Spleen (tissue), 11 donors: ENCODE measurements at regions not wholly inside any gene's neighbourhood (a gene's known extent, or its start where the extent isn't known, plus 50 kb on each side); places are given as distances from the start of the nearest gene placed in this dataset.
"Not testable (repeated sequence)": the region's sequence is repeated elsewhere in the genome, so short reads cannot be mapped to it uniquely, and the experiment has no call there.

ENCODE experiments used
- DNase-seq: peaks from one replicate; pipeline ENCODE4 v3.0.0-alpha.2; 2020
- H3K27ac ChIP-seq, 8 donors: fragments of 200-600 bp; sonication (generic) in 7 of 8; 1 replicate in 4 of 8; 2 replicates in 4 of 8; pipeline versions ENCODE4 v1.5.0 to v1.8.0; 2016 to 2021; ENCODE audit warnings: inconsistent platforms in 4 of 8, mild to moderate bottlenecking in 4 of 8, moderate library complexity in 1 of 8
- H3K27me3 ChIP-seq, 7 donors: fragments of 200-600 bp; sonication (generic) in 6 of 7; replicated peaks in 1 of 7; 1 replicate in 4 of 7; 2 replicates in 3 of 7; pipeline versions ENCODE4 v1.5.0 to v1.8.0; 2016 to 2021; ENCODE audit warnings: inconsistent platforms in 3 of 7, mild to moderate bottlenecking in 1 of 7
- H3K36me3 ChIP-seq, 6 donors: fragments of 200-600 bp; sonication (generic) in 5 of 6; 1 replicate in 4 of 6; 2 replicates in 2 of 6; pipeline versions ENCODE4 v1.5.0 to v1.8.0; 2016 to 2021; ENCODE audit warnings: inconsistent platforms in 2 of 6
- H3K4me1 ChIP-seq, 6 donors: fragments of 200-600 bp; sonication (generic) in 5 of 6; 1 replicate in 3 of 6; 2 replicates in 3 of 6; pipeline versions ENCODE4 v1.5.0 to v1.8.0; 2016 to 2021; ENCODE audit warnings: inconsistent platforms in 3 of 6
- H3K4me3 ChIP-seq, 8 donors: fragments of 200-600 bp; sonication (generic) in 7 of 8; 1 replicate in 4 of 8; 2 replicates in 4 of 8; pipeline versions ENCODE4 v1.5.0 to v1.8.0; 2016 to 2021; ENCODE audit warnings: inconsistent platforms in 4 of 8, mild to moderate bottlenecking in 4 of 8, moderate library complexity in 2 of 8
- H3K9me3 ChIP-seq, 8 donors: fragments of 200-600 bp; sonication (generic) in 7 of 8; 1 replicate in 4 of 8; 2 replicates in 4 of 8; pipeline versions ENCODE4 v1.5.0 to v1.8.0; 2016 to 2021; ENCODE audit warnings: inconsistent platforms in 4 of 8
- POLR2A ChIP-seq, 3 donors: fragments of 450-650 bp; IDR thresholded peaks; one replicate each; pipeline ENCODE4 v1.5.1; 2017; ENCODE audit warnings: antibody characterized with exemption in 3 of 3, mild to moderate bottlenecking in 1 of 3
- POLR2AphosphoS5 ChIP-seq, 3 donors: sonication (generic); formaldehyde crosslinking; IDR thresholded peaks; one replicate each; pipeline ENCODE4 v1.5.1; 2017; ENCODE audit warnings: antibody characterized with exemption in 3 of 3
- WGBS, 5 donors: extraction: QIAGEN DNeasy Blood & Tissue Kit in 3 of 5; methylation state at CpG; one replicate each; pipeline versions ENCODE4 v1.1.5 to v1.1.7; 2013 to 2018; 5-methylcytosine and 5-hydroxymethylcytosine counted together
- intact Hi-C: fragments of 100-400 bp; cut with DNase I; formaldehyde crosslinking; loops from one replicate; pipeline ENCODE4 v1.15.0; 2023; ENCODE audit warnings: low total_unique reads
- TF ChIP-seq, protein P1 (sequence below), 11 experiments: fragments of 200-600 bp in 7 of 11; fragments of 450-650 bp in 4 of 11; sonication (generic) in 4 of 11; IDR thresholded peaks in 8 of 11; conservative IDR thresholded peaks in 3 of 11; 1 replicate in 7 of 11; 2 replicates in 4 of 11; pipeline versions ENCODE4 v1.4.0 to v1.8.0; 2016 to 2021; ENCODE audit warnings: antibody characterized with exemption in 11 of 11, inconsistent platforms in 4 of 11, mild to moderate bottlenecking in 1 of 11
- donor health status: healthy with polysubstance abuse.
- donor health status: DM: no; HTN: no; CAD: no; lungs with moderate emphysema.
- donor health status: DM: no; HTN: no; CAD: no.
- donor health status: Bipolar disorder and iron deficiency.
- donor health status: healthy.
- donor health status: DM: no; HTN: no; CAD: no.
- donor health status: DM: yes; HTN: yes; CAD: no.

DNA sequence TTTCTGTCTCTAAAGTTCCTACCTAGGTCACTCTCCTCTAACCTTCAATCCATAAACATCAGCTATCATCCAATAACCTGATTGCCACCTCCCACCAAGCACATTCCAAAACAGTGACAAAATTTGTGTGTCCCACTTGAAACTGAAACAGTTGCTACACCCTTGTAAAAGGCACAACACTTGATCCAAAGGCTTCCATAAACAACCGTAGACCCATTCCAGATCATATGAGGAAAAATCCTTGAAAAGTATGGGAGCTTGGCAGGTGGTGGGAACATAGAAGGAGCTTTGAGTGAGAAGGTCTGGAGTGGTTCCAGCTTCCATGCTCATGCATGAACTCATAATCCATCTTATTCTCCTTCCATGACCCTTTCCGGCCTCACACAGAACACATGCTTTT is 82.0 kb upstream of the ATP1A1 start:
- Histone ChIP-seq H3K9me3 (no peaks in the 10 kb centered on the region), H3K27me3 (no peaks in the 10 kb centered on the region), H3K27ac (no peak overlapping the region), H3K4me1 (no peaks in the 10 kb centered on the region), H3K36me3 (no peaks in the 10 kb centered on the region), H3K4me3 (no peak overlapping the region)
- DNase-seq: no peak
- WGBS, 5 donors: 88 to 97% (median 93%) methylated on average over 2 of the region's 2 CpGs
- intact Hi-C loops: no loop called here
- TF ChIP-seq POLR2AphosphoS5 (IDR thresholded peaks at IDR 0.05) (no peak), POLR2A (IDR thresholded peaks at IDR 0.05) (no peak)
- TF ChIP-seq, protein P1, sequence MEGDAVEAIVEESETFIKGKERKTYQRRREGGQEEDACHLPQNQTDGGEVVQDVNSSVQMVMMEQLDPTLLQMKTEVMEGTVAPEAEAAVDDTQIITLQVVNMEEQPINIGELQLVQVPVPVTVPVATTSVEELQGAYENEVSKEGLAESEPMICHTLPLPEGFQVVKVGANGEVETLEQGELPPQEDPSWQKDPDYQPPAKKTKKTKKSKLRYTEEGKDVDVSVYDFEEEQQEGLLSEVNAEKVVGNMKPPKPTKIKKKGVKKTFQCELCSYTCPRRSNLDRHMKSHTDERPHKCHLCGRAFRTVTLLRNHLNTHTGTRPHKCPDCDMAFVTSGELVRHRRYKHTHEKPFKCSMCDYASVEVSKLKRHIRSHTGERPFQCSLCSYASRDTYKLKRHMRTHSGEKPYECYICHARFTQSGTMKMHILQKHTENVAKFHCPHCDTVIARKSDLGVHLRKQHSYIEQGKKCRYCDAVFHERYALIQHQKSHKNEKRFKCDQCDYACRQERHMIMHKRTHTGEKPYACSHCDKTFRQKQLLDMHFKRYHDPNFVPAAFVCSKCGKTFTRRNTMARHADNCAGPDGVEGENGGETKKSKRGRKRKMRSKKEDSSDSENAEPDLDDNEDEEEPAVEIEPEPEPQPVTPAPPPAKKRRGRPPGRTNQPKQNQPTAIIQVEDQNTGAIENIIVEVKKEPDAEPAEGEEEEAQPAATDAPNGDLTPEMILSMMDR (IDR thresholded peaks at IDR 0.05 in 8 of 11, conservative IDR thresholded peaks at IDR 0.05 in 3 of 11): no peak

DNA sequence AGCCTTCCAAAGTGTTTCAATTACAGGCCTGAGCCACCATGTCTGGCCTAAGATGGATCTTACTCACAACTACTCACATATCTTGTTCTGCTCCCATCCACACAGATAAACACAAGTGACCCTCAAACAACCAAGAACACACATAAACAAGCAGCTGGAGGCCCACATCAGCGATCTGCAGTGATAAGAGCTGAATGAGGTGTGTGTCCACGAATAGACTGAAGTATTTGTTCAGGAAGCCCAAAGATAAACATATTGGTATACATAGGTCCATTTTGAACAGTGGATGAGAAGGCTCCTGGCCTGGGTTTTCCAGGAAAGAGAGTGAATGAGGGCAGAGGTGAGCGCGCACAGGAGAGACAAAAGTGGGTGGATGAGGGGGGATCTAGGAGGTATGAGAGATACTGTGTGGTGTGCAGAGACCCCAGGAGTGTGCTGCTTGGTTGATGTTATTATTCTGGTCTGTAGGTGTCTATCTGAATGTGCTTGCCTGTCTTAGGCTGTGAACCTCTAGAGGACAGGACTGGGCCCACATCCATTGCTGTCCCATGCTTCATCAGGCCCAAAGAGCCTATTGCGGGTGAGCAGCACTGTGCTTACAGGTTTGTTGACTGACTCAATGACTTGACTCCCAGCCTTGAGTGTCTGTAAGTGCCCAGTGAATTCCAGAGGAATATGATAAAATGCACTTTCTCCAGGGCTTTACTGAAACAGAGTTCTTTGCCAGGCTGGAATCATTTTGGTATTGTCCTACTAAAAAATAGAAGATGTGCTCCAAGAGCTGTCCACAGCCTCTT is 79.9 kb upstream of the ATP1A1 start:
- Histone ChIP-seq H3K4me1 (no peaks in the 10 kb centered on the region), H3K36me3 (no peaks in the 10 kb centered on the region), H3K4me3 (no peak overlapping the region), H3K9me3 (peaks cover 0 to 8% (median 3%) of the 10 kb centered on the region in 8 donors), H3K27ac (no peak overlapping the region), H3K27me3 (no peaks in the 10 kb centered on the region)
- no peak for TF ChIP-seq POLR2A (IDR thresholded peaks at IDR 0.05)
- TF ChIP-seq POLR2AphosphoS5 (IDR thresholded peaks at IDR 0.05): no peak
- TF ChIP-seq, protein P1 (IDR thresholded peaks at IDR 0.05 in 8 of 11, conservative IDR thresholded peaks at IDR 0.05 in 3 of 11): no peak
- WGBS, 5 donors: 68 to 84% (median 71%) methylated on average over 5 of the region's 5 CpGs
- intact Hi-C loops: no loop called here
- DNase-seq: no peak

DNA sequence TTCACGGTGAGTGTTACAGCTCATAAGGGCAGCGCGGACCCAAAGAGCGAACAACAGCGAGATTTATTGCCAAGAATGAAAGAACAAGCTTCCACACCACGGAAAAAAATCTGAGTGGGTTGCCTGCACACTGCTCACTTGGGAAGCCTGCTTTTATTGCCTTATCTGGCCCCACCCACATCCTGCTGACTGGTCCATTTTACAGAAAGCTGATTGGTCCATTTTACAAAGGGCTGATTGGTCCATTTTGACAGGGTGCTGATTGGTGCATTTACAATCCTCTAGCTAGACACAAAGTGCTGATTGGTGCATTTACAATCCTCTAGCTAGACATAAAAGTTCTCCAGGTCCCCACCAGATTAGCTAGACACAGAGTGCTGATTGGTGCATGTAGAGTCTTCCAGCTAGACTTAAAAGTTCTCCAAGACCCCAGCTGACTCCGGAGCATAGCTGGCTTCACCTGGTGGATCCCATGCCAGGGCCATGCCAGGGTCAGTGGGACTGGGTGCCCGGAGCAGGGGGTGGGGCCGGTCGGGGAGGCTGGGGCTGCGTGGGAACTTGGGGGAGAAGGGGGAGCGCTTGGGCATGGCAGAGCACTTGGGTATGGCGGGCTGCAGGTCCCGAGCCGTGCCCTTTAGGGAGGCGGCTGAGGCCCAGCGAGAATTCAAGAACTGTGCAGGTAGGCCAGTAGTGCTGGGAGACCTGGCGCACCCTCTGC is 75.4 kb upstream of the ATP1A1 start:
- WGBS, 5 donors: 94 to 98% (median 95%) methylated on average over 11 to 18 of the region's 18 CpGs

DNA sequence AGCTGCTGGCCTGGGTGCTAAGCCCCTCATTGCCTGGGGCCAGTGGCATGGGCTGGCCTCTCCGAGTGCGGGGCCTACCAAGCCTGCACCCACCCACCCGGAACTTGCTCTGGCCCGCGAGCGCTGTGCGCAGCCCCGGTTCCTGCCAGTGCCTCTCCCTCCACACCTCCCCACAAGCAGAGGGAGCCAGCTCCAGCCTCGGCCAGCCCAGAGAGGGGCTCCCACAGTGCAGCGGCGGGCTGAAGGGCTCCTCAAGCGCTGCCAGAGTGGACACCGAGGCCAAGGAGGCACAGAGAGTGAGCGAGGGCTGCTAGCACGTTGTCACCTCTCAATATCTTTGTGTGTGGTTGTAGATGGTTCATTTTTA is 74.8 kb upstream of the ATP1A1 start:
- H3K27ac ChIP-seq, intact Hi-C loops, H3K27me3 ChIP-seq, H3K4me3 ChIP-seq, H3K36me3 ChIP-seq, H3K4me1 ChIP-seq, DNase-seq: not testable (repeated sequence)
- peaks cover 0 to 10% (median 7%) of the 10 kb centered on the region in 8 donors for H3K9me3 ChIP-seq
- 86 to 95% (median 89%) methylated on average over 9 to 15 of the region's 15 CpGs for WGBS, 5 donors

More for the DNA sequence above, 75.4 kb upstream of the ATP1A1 start:
- H3K27me3 ChIP-seq: no peaks in the 10 kb centered on the region
- no peak for DNase-seq
- TF ChIP-seq, protein P1 (IDR thresholded peaks at IDR 0.05 in 8 of 11, conservative IDR thresholded peaks at IDR 0.05 in 3 of 11): no peak
- no peak for TF ChIP-seq POLR2AphosphoS5 (IDR thresholded peaks at IDR 0.05)
- TF ChIP-seq POLR2A (IDR thresholded peaks at IDR 0.05): no peak
- peaks cover 0 to 10% (median 7%) of the 10 kb centered on the region in 8 donors for H3K9me3 ChIP-seq
- no peaks in the 10 kb centered on the region for H3K36me3 ChIP-seq
- H3K27ac ChIP-seq: no peak overlapping the region
- no peaks in the 10 kb centered on the region for H3K4me1 ChIP-seq
- H3K4me3 ChIP-seq: no peak overlapping the region
- intact Hi-C loops: no loop called here
